H1 (cell line): ENCODE measurements at regions not wholly inside any gene's neighbourhood (a gene's known extent, or its start where the extent isn't known, plus 50 kb on each side); places are given as distances from the start of the nearest gene placed in this dataset.

Experiments
- CTCF ChIA-PET: fragments of 300-600 bp; sonication (Branson Sonifier 250); formaldehyde crosslinking; loops from one replicate; lab custom pipeline; 2021; ENCODE audit not compliant: partially characterized antibody; lab: Charles Lee
- POLR2A ChIA-PET: fragments of 300-600 bp; sonication (Branson Sonifier 250); formaldehyde crosslinking; loops from one replicate; lab custom pipeline; 2021; ENCODE audit warnings: inconsistent platforms; ENCODE audit not compliant: partially characterized antibody; lab: Charles Lee
- DNase-seq, 2 experiments: peaks; one replicate each; pipeline versions ENCODE4 v3.0.0 to v3.0.0-alpha.2; 2010 to 2022; ENCODE audit warnings: low spot score in 2 of 2, low read depth in 1 of 2, mixed read lengths in 1 of 2
- FAIRE-seq: peaks from 2 replicates; lab custom pipeline; 2011; peaks lifted over from hg19 to GRCh38; lab: Jason Lieb, UNC
- H2AFZ ChIP-seq: 2 replicates; pipeline ENCODE4 v1.8.1; 2012; ENCODE audit warnings: low read length, inconsistent platforms
- H2AK5ac ChIP-seq: 2 replicates; pipeline ENCODE4 v1.6.1; 2013; ENCODE audit warnings: low read depth, low read length
- H2BK120ac ChIP-seq: replicated peaks from 2 replicates; pipeline ENCODE3; 2013; ENCODE audit warnings: low read depth, low read length, inconsistent platforms
- H2BK12ac ChIP-seq: 2 replicates; pipeline ENCODE4 v1.6.1; 2013; ENCODE audit warnings: low read depth, low read length
- H2BK15ac ChIP-seq: 2 replicates; pipeline ENCODE4 v1.6.1; 2013; ENCODE audit warnings: low read length
- H2BK20ac ChIP-seq: 2 replicates; pipeline ENCODE4 v1.6.1; 2013; ENCODE audit warnings: low read length
- H2BK5ac ChIP-seq: 2 replicates; pipeline ENCODE4 v1.6.1; 2013; ENCODE audit warnings: low read depth, low read length
- H3K14ac ChIP-seq: 2 replicates; pipeline ENCODE4 v1.6.1; 2013; ENCODE audit warnings: inconsistent platforms; ENCODE audit not compliant: insufficient read length
- H3K18ac ChIP-seq: 2 replicates; pipeline ENCODE4 v1.6.1; 2013; ENCODE audit warnings: low read length; ENCODE audit errors: extremely low read depth
- H3K23ac ChIP-seq: 2 replicates; pipeline ENCODE4 v1.6.1; 2013; ENCODE audit warnings: inconsistent platforms; ENCODE audit not compliant: insufficient read length
- H3K23me2 ChIP-seq: 2 replicates; pipeline ENCODE4 v1.6.1; 2013; ENCODE audit warnings: low read depth, low read length
- H3K27ac ChIP-seq: 2 replicates; pipeline ENCODE4 v1.6.1; 2011; ENCODE audit warnings: low read depth, low read length, inconsistent platforms
- H3K27me3 ChIP-seq, 4 experiments: replicated peaks in 1 of 4; 1 replicate in 1 of 4; 2 replicates in 3 of 4; pipeline versions ENCODE4 v1.6.1 to v1.8.1; 2011 to 2013; ENCODE audit warnings: low read length in 3 of 4, mild to moderate bottlenecking in 3 of 4, inconsistent platforms in 2 of 4, mixed read lengths in 2 of 4, moderate library complexity in 1 of 4; ENCODE audit not compliant: control insufficient read depth in 3 of 4, insufficient read depth in 3 of 4; ENCODE audit errors: extremely low read depth in 1 of 4
- H3K36me3 ChIP-seq, 4 experiments: 2 replicates each; pipeline versions ENCODE4 v1.6.1 to v1.8.1; 2011 to 2013; ENCODE audit warnings: mild to moderate bottlenecking in 4 of 4, low read length in 3 of 4, moderate library complexity in 2 of 4, control low read depth in 1 of 4, inconsistent platforms in 1 of 4; ENCODE audit not compliant: insufficient read depth in 4 of 4, control insufficient read depth in 2 of 4
- H3K4ac ChIP-seq: replicated peaks from 2 replicates; pipeline ENCODE3; 2013; ENCODE audit warnings: low read length, low read depth, mixed read lengths, inconsistent platforms; ENCODE audit not compliant: insufficient read length
- H3K4me1 ChIP-seq, 4 experiments: replicated peaks in 1 of 4; 1 replicate in 1 of 4; 2 replicates in 3 of 4; pipeline versions ENCODE4 v1.6.1 to v1.8.1; 2011 to 2013; ENCODE audit warnings: low read length in 3 of 4, inconsistent platforms in 2 of 4, mixed read lengths in 1 of 4; ENCODE audit not compliant: insufficient read depth in 4 of 4, control insufficient read depth in 3 of 4
- H3K4me2 ChIP-seq, 2 experiments: 2 replicates each; pipeline versions ENCODE4 v1.6.1 to v1.8.1; 2011 to 2013; ENCODE audit warnings: low read depth in 2 of 2, low read length in 2 of 2, control low read depth in 1 of 2, inconsistent platforms in 1 of 2, mild to moderate bottlenecking in 1 of 2; ENCODE audit not compliant: insufficient read depth in 1 of 2
- H3K4me3 ChIP-seq, 4 experiments: fragments of 200-600, 300-600 bp in 1 of 4; sonication (generic), shearing (Covaris generic), sonication (Bioruptor Twin) in 1 of 4; 2 replicates each; pipeline versions ENCODE4 v1.5.1 to v1.8.1; 2011 to 2016; ENCODE audit warnings: low read length in 4 of 4, low read depth in 3 of 4, control low read depth in 2 of 4, inconsistent platforms in 2 of 4, mild to moderate bottlenecking in 2 of 4, mixed read lengths in 1 of 4, moderate library complexity in 1 of 4; ENCODE audit not compliant: insufficient read depth in 2 of 4; ENCODE audit errors: extremely low read depth in 1 of 4
- H3K56ac ChIP-seq: replicated peaks from 2 replicates; pipeline ENCODE3; 2013; ENCODE audit warnings: low read depth, mild to moderate bottlenecking, mixed read lengths, low read length, inconsistent platforms; ENCODE audit not compliant: insufficient read length
- H3K79me1 ChIP-seq: 2 replicates; pipeline ENCODE4 v1.6.1; 2013; ENCODE audit warnings: low read depth, low read length, control low read depth
- H3K79me2 ChIP-seq, 2 experiments: 2 replicates each; pipeline versions ENCODE4 v1.6.1 to v1.8.1; 2012 to 2013; ENCODE audit warnings: low read length in 2 of 2, mild to moderate bottlenecking in 2 of 2, inconsistent platforms in 1 of 2; ENCODE audit not compliant: insufficient read depth in 2 of 2, control insufficient read depth in 1 of 2
- H3K9ac ChIP-seq, 4 experiments: replicated peaks in 1 of 4; 1 replicate in 1 of 4; 2 replicates in 3 of 4; pipeline versions ENCODE4 v1.6.1 to v1.8.1; 2011 to 2013; ENCODE audit warnings: low read depth in 3 of 4, low read length in 3 of 4, control low read depth in 2 of 4, mild to moderate bottlenecking in 2 of 4, moderate library complexity in 2 of 4, inconsistent platforms in 1 of 4; ENCODE audit errors: extremely low read depth in 1 of 4
- H3K9me3 ChIP-seq, 2 experiments: 2 replicates each; pipeline versions ENCODE4 v1.6.1 to v1.8.1; 2012 to 2013; ENCODE audit warnings: mild to moderate bottlenecking in 2 of 2, moderate library complexity in 2 of 2, control low read depth in 1 of 2, inconsistent platforms in 1 of 2, low read depth in 1 of 2, low read length in 1 of 2, mixed read lengths in 1 of 2; ENCODE audit not compliant: insufficient read depth in 2 of 2
- H4K20me1 ChIP-seq, 2 experiments: replicated peaks in 1 of 2; 2 replicates each; pipeline versions ENCODE3 to v1.8.1; 2011 to 2013; ENCODE audit warnings: inconsistent platforms in 2 of 2, low read length in 2 of 2, mild to moderate bottlenecking in 1 of 2; ENCODE audit not compliant: insufficient read depth in 2 of 2, control insufficient read depth in 1 of 2
- H4K5ac ChIP-seq: 2 replicates; pipeline ENCODE4 v1.6.1; 2013; ENCODE audit warnings: low read length, low read depth, mixed read lengths, inconsistent platforms; ENCODE audit not compliant: insufficient read length
- H4K8ac ChIP-seq: 2 replicates; pipeline ENCODE4 v1.8.0; 2013; ENCODE audit warnings: mild to moderate bottlenecking, moderate library complexity, low read length, inconsistent platforms; ENCODE audit not compliant: insufficient read depth; ENCODE audit errors: extremely low read depth
- H4K91ac ChIP-seq: replicated peaks from 2 replicates; pipeline ENCODE3; 2013; ENCODE audit warnings: low read length, mixed read lengths, inconsistent platforms; ENCODE audit not compliant: insufficient read length
- BCL11A ChIP-seq, 2 experiments: IDR thresholded peaks; one replicate each; pipeline ENCODE4 v1.6.1; 2011; ENCODE audit warnings: low read depth in 2 of 2, low read length in 2 of 2, mild to moderate bottlenecking in 2 of 2
- EGR1 ChIP-seq: IDR thresholded peaks from 2 replicates; pipeline ENCODE4 v1.6.1; 2011; ENCODE audit warnings: low read depth, low read length, borderline replicate concordance
- EZH2 ChIP-seq: fragments of 200-600 bp; sonication (generic); IDR thresholded peaks from 2 replicates; pipeline ENCODE4 v1.7.1; 2012; ENCODE audit warnings: low read depth, mild to moderate bottlenecking, moderate library complexity, low read length, inconsistent platforms; ENCODE audit not compliant: severe bottlenecking
- GTF2F1 ChIP-seq: IDR thresholded peaks from 2 replicates; pipeline ENCODE4 v1.6.1; 2012; ENCODE audit warnings: low read depth, low read length, improper control_type of control experiment, borderline replicate concordance
- HDAC6 ChIP-seq: IDR thresholded peaks from one replicate; pipeline ENCODE4 v1.7.1; 2012; ENCODE audit warnings: low read depth, mild to moderate bottlenecking, inconsistent platforms, low read length, moderate library complexity
- JUN ChIP-seq: IDR thresholded peaks from 2 replicates; pipeline ENCODE4 v1.6.1; 2011; ENCODE audit warnings: low read depth, mild to moderate bottlenecking, improper control_type of control experiment, low read length
- KDM4A ChIP-seq: IDR thresholded peaks from one replicate; pipeline ENCODE4 v1.7.1; 2012; ENCODE audit warnings: low read depth, mild to moderate bottlenecking, moderate library complexity, low read length, inconsistent platforms; ENCODE audit not compliant: severe bottlenecking
- NRF1 ChIP-seq: IDR thresholded peaks from 2 replicates; pipeline ENCODE4 v1.6.1; 2011; ENCODE audit warnings: mild to moderate bottlenecking, low read depth, low read length, improper control_type of control experiment
- POLR2A ChIP-seq, 2 experiments: IDR thresholded peaks; 1 replicate in 1 of 2; 2 replicates in 1 of 2; pipeline ENCODE4 v1.6.1; 2011; ENCODE audit warnings: low read depth in 2 of 2, low read length in 2 of 2, mild to moderate bottlenecking in 2 of 2; ENCODE audit errors: control extremely low read depth in 1 of 2
- SRF ChIP-seq: IDR thresholded peaks from 2 replicates; pipeline ENCODE4 v1.6.1; 2011; ENCODE audit warnings: mild to moderate bottlenecking, low read depth, low read length, moderate library complexity
- TAF7 ChIP-seq: optimal IDR thresholded peaks from 2 replicates; pipeline ENCODE3; 2011; ENCODE audit warnings: low read depth, mild to moderate bottlenecking, inconsistent platforms, low read length, moderate library complexity, borderline replicate concordance
- TEAD4 ChIP-seq: IDR thresholded peaks from 2 replicates; pipeline ENCODE4 v1.6.1; 2012; ENCODE audit warnings: low read depth, low read length, inconsistent platforms, mixed read lengths
- YY1 ChIP-seq: IDR thresholded peaks from 2 replicates; pipeline ENCODE4 v1.6.1; 2011; ENCODE audit warnings: low read depth, mild to moderate bottlenecking, low read length
- WGBS, 2 experiments: shearing (Covaris generic) in 1 of 2; methylation state at CpG; one replicate each; pipeline versions ENCODE4 v1.1.6 to v1.1.7; 2013 to 2015; ENCODE audit warnings: low lambda C conversion rate in 2 of 2, mixed read lengths in 2 of 2, inconsistent platforms in 1 of 2, low coverage in 1 of 2, missing lambda C conversion rate in 1 of 2; ENCODE audit not compliant: insufficient replicate concordance in 2 of 2, insufficient coverage in 1 of 2, insufficient read length in 1 of 2; ENCODE audit errors: extremely low coverage in 1 of 2, missing lambda C conversion rate in 1 of 2; 5-methylcytosine and 5-hydroxymethylcytosine counted together

- no peak for TF ChIP-seq SRF
- TF ChIP-seq HDAC6: no peak
- TF ChIP-seq YY1: no peak
- TF ChIP-seq GTF2F1: no peak
- no peak for TF ChIP-seq BCL11A (IDR thresholded peaks at IDR 0.05; ENCODE audit: low read depth in 2 of 2, low read length in 2 of 2)
- TF ChIP-seq EZH2: no peak
- TF ChIP-seq TEAD4: no peak
- TF ChIP-seq POLR2A (IDR thresholded peaks at IDR 0.05; ENCODE audit: control extremely low read depth in 1 of 2, low read depth in 2 of 2, low read length in 2 of 2): no peak
- TF ChIP-seq JUN: no peak
- no peak for TF ChIP-seq NRF1
- TF ChIP-seq EGR1: no peak
- TF ChIP-seq TAF7: no peak
- no peak for TF ChIP-seq KDM4A
- no peak overlapping the region for H3K4me2 ChIP-seq
- H2BK12ac ChIP-seq: no peak overlapping the region
Measured at GRCh38 chr2:160911258-160911657, 249.0 kb upstream of the TANK start.

More at GRCh38 chr2:160911258-160911657, 249.0 kb upstream of the TANK start:
- Histone ChIP-seq H3K23ac (no peak overlapping the region), H3K79me2 (no peaks in the 10 kb centered on the region), H2BK5ac (no peak overlapping the region), H2AK5ac (no peak overlapping the region), H3K9me3 (0 out of 4 replicates have a peak, but pooled peaks cover 0 to 3% of the 10 kb centered on the region in 2 experiments), H4K91ac (no peak overlapping the region), H3K27me3 (peaks cover 0 to 1% (median 0%) of the 10 kb centered on the region in 4 experiments; a peak in 2 of 7 replicates), H3K4me3 (no peak overlapping the region), H4K8ac (no peak overlapping the region), H3K14ac (no peak overlapping the region), H3K4me1 (peaks cover 0 to 3% (median 0%) of the 10 kb centered on the region in 4 experiments; a peak in 3 of 7 replicates), H3K4ac (no peak overlapping the region), H4K5ac (no peak overlapping the region), H3K23me2 (no peaks in the 10 kb centered on the region), H3K9ac (no peak overlapping the region), H3K56ac (no peak overlapping the region), H3K27ac (no peak overlapping the region), H2BK15ac (no peak overlapping the region), H3K36me3 (no peaks in the 10 kb centered on the region), H4K20me1 (no peaks in the 10 kb centered on the region), H3K18ac (no peak overlapping the region), H3K79me1 (no peaks in the 10 kb centered on the region), H2BK120ac (no peak overlapping the region), H2AFZ (no peak overlapping the region), H2BK20ac (no peak overlapping the region)
- DNase-seq (no peak), FAIRE-seq (no peak)
- WGBS, 2 experiments: 71% methylated on average over 1 of the region's 1 CpG; no CpG with 5 or more reads in 1 of the 2 experiments
- CTCF ChIA-PET: interaction anchor here (0.9 to 2.2 kb wide), 3 partner anchors 7 to 587 kb away, joined by 3 to 5 read pairs (median 3); no protein-coding TSS in a partner anchor
- POLR2A ChIA-PET: interaction anchor here (0.6 kb wide), 1 partner anchor 400 kb away, joined by 3 read pairs; no protein-coding TSS in a partner anchor
